ENCODE measurements at regions not wholly inside any gene's neighbourhood (a gene's known extent, or its start where the extent isn't known, plus 50 kb on each side); places are given as distances from the start of the nearest gene placed in this dataset.

DNA sequence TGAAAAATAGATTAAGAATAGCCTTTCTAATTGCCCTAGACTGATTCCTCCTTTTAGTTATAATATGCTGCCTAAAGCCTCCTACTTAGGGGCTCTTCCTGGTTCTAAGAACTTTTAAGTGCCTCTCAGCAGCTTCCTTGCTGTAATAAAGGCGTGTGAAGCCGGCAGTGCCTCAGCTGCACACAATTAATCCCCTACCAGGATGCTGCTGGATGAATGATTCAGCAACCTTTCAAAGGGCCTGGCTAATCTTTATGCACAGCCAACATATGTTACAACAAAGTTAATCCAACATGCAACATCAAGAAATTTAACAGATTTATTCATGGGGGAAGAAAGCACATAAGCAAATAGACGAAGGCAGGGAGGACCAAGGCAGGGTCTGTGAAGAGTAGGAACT lies 145.2 kb downstream of the PMP22 start:
- H3K9ac ChIP-seq (ENCODE audit: insufficient read depth in 1 of 2, low read depth in 2 of 2, low read length in 2 of 2), result no peak overlapping the region
- no peaks in the 10 kb centered on the region; a peak in 1 of 5 replicates for H3K27me3 ChIP-seq (ENCODE audit: control insufficient read depth in 2 of 2, insufficient read depth in 2 of 2, low read length in 2 of 2)
- ATAC-seq (no peak), FAIRE-seq (no peak), DNase-seq (ENCODE audit: extremely low read depth in 1 of 4, low spot score in 3 of 4) (peak in 1 of 4 experiments; percentile 4)
- no peaks in the 10 kb centered on the region for H4K20me1 ChIP-seq (replicated peaks; ENCODE audit: control insufficient read depth, insufficient read depth, low read length)
- H3K79me2 ChIP-seq (ENCODE audit: control insufficient read depth, insufficient read depth, low read length), result no peaks in the 10 kb centered on the region
- no peaks in the 10 kb centered on the region for H3K9me3 ChIP-seq (replicated peaks; ENCODE audit: control insufficient read depth, insufficient read depth, low read depth, low read length)
- no peaks in the 10 kb centered on the region for H3K4me1 ChIP-seq (replicated peaks in 1 of 2; ENCODE audit: control insufficient read depth in 2 of 2, insufficient read depth in 2 of 2, low read length in 2 of 2)
- no peak overlapping the region for H3K4me2 ChIP-seq (ENCODE audit: insufficient read depth, low read length)
- 4% methylated on average over 3 of the region's 3 CpGs for WGBS (ENCODE audit: insufficient coverage, low coverage, missing lambda C conversion rate)
- H3K36me3 ChIP-seq (ENCODE audit: control insufficient read depth, insufficient read depth, low read length), result no peaks in the 10 kb centered on the region
- in situ Hi-C loops (cut with MboI) (no loop called here), intact Hi-C loops (cut with micrococcal nuclease) (no loop called here)
- no peak overlapping the region for H3K4me3 ChIP-seq
- no peak overlapping the region for H3K27ac ChIP-seq (ENCODE audit: extremely low read depth, low read depth, low read length)
- CTCF ChIA-PET (ENCODE audit: low intra/inter-chr PET ratio), result no interaction called here
- H2AFZ ChIP-seq (ENCODE audit: low read depth, low read length), result no peak overlapping the region
- TF ChIP-seq MAFG (tag; conservative IDR thresholded peaks at IDR 0.05) (0 out of 2 replicates have a peak, but pooled peaks have one; percentile 29), NFATC3 (IDR thresholded peaks at IDR 0.05) (no peak), NFE2 (IDR thresholded peaks at IDR 0.05; ENCODE audit: low read depth) (peak; percentile 44; the same call in 1 of the 2 replicates), HDAC2 (IDR thresholded peaks at IDR 0.05) (no peak)
- POLR2A ChIA-PET, result no interaction called here
- BruUV-seq (replicated peaks), result no TSS peak
- H3K9me1 ChIP-seq (ENCODE audit: control insufficient read depth, insufficient read depth, low read length), result no peaks in the 10 kb centered on the region

DNA sequence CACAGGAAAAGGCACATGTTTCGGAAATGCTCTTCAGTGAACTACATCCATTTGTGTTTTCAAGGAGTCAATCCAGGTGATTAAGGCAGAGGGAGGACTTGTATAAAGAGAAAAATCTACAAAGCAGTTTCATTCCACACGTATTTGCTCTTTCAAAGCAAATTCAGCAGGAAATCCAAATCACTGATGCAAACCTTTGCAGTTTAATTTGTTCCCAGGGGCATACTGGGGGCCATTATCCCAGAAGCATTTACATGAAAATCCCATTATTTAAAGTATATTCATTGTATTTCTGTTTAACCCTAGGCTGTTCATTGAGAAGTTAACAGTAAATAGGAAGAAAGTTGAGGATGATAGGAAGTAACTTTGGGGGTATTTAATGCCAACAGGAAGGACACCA lies 147.9 kb downstream of the PMP22 start:
- FAIRE-seq (no peak), ATAC-seq (no peak), DNase-seq (ENCODE audit: extremely low read depth in 1 of 4, low spot score in 3 of 4) (no peak)
- no TSS peak for BruUV-seq (replicated peaks)
- 0% methylated on average over 2 of the region's 2 CpGs for WGBS (ENCODE audit: insufficient coverage, low coverage, missing lambda C conversion rate)
- intact Hi-C loops (cut with micrococcal nuclease) (no loop called here), in situ Hi-C loops (cut with MboI) (no loop called here)
- H3K9ac ChIP-seq (ENCODE audit: insufficient read depth in 1 of 2, low read depth in 2 of 2, low read length in 2 of 2), result no peak overlapping the region
- H3K27me3 ChIP-seq (ENCODE audit: control insufficient read depth in 2 of 2, insufficient read depth in 2 of 2, low read length in 2 of 2), result no peaks in the 10 kb centered on the region; a peak in 1 of 5 replicates
- H3K36me3 ChIP-seq (ENCODE audit: control insufficient read depth, insufficient read depth, low read length), result no peaks in the 10 kb centered on the region
- H3K4me3 ChIP-seq, result no peak overlapping the region
- ChIA-PET CTCF (ENCODE audit: low intra/inter-chr PET ratio) (no interaction called here), POLR2A (no interaction called here)
- H4K20me1 ChIP-seq (replicated peaks; ENCODE audit: control insufficient read depth, insufficient read depth, low read length), result no peaks in the 10 kb centered on the region
- H3K9me1 ChIP-seq (ENCODE audit: control insufficient read depth, insufficient read depth, low read length), result no peaks in the 10 kb centered on the region
- no peaks in the 10 kb centered on the region; a peak in 1 of 5 replicates for H3K4me1 ChIP-seq (replicated peaks in 1 of 2; ENCODE audit: control insufficient read depth in 2 of 2, insufficient read depth in 2 of 2, low read length in 2 of 2)
- H3K27ac ChIP-seq (ENCODE audit: extremely low read depth, low read depth, low read length), result no peak overlapping the region
- H3K4me2 ChIP-seq (ENCODE audit: insufficient read depth, low read length), result no peak overlapping the region
- H3K79me2 ChIP-seq (ENCODE audit: control insufficient read depth, insufficient read depth, low read length), result no peaks in the 10 kb centered on the region
- no peaks in the 10 kb centered on the region for H3K9me3 ChIP-seq (replicated peaks; ENCODE audit: control insufficient read depth, insufficient read depth, low read depth, low read length)
- no peak overlapping the region for H2AFZ ChIP-seq (ENCODE audit: low read depth, low read length)
- TF ChIP-seq, protein P1, sequence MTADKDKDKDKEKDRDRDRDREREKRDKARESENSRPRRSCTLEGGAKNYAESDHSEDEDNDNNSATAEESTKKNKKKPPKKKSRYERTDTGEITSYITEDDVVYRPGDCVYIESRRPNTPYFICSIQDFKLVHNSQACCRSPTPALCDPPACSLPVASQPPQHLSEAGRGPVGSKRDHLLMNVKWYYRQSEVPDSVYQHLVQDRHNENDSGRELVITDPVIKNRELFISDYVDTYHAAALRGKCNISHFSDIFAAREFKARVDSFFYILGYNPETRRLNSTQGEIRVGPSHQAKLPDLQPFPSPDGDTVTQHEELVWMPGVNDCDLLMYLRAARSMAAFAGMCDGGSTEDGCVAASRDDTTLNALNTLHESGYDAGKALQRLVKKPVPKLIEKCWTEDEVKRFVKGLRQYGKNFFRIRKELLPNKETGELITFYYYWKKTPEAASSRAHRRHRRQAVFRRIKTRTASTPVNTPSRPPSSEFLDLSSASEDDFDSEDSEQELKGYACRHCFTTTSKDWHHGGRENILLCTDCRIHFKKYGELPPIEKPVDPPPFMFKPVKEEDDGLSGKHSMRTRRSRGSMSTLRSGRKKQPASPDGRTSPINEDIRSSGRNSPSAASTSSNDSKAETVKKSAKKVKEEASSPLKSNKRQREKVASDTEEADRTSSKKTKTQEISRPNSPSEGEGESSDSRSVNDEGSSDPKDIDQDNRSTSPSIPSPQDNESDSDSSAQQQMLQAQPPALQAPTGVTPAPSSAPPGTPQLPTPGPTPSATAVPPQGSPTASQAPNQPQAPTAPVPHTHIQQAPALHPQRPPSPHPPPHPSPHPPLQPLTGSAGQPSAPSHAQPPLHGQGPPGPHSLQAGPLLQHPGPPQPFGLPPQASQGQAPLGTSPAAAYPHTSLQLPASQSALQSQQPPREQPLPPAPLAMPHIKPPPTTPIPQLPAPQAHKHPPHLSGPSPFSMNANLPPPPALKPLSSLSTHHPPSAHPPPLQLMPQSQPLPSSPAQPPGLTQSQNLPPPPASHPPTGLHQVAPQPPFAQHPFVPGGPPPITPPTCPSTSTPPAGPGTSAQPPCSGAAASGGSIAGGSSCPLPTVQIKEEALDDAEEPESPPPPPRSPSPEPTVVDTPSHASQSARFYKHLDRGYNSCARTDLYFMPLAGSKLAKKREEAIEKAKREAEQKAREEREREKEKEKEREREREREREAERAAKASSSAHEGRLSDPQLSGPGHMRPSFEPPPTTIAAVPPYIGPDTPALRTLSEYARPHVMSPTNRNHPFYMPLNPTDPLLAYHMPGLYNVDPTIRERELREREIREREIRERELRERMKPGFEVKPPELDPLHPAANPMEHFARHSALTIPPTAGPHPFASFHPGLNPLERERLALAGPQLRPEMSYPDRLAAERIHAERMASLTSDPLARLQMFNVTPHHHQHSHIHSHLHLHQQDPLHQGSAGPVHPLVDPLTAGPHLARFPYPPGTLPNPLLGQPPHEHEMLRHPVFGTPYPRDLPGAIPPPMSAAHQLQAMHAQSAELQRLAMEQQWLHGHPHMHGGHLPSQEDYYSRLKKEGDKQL (CRISPR knock-in tag; IDR thresholded peaks at IDR 0.05; ENCODE audit: borderline replicate concordance), result no peak
- TF ChIP-seq TBP (optimal IDR thresholded peaks at IDR 0.05; ENCODE audit: low read depth, low read length) (no peak), WHSC1 (IDR thresholded peaks at IDR 0.05; ENCODE audit: low read length) (no peak), MAZ (CRISPR knock-in tag; conservative IDR thresholded peaks at IDR 0.05 in 1 of 2, IDR thresholded peaks at IDR 0.05 in 1 of 2) (no peak), ETV5 (CRISPR knock-in tag; IDR thresholded peaks at IDR 0.05; ENCODE audit: low read depth) (no peak), ZBTB8A (IDR thresholded peaks at IDR 0.05; ENCODE audit: partially characterized antibody) (no peak)
